Esophagus muscularis mucosa (tissue), 4 donors: ENCODE measurements at regions not wholly inside any gene's neighbourhood (a gene's known extent, or its start where the extent isn't known, plus 50 kb on each side); places are given as distances from the start of the nearest gene placed in this dataset.

ENCODE experiments used
- EP300 ChIP-seq: sonication (generic); formaldehyde crosslinking; IDR thresholded peaks from one replicate; pipeline ENCODE4 v1.6.1; 2017; ENCODE audit warnings: antibody characterized with exemption
- POLR2AphosphoS5 ChIP-seq, 2 donors: sonication (generic); formaldehyde crosslinking; IDR thresholded peaks; one replicate each; pipeline ENCODE4 v1.6.1; 2017; ENCODE audit warnings: antibody characterized with exemption in 2 of 2
- TF ChIP-seq, protein P1 (sequence below), 3 experiments: fragments of 200-600 bp in 2 of 3; fragments of 450-650 bp in 1 of 3; sonication (generic) in 2 of 3; IDR thresholded peaks; one replicate each; pipeline ENCODE4 v1.5.1; 2017 to 2019; ENCODE audit warnings: antibody characterized with exemption in 3 of 3, mild to moderate bottlenecking in 2 of 3, moderate library complexity in 1 of 3

DNA sequence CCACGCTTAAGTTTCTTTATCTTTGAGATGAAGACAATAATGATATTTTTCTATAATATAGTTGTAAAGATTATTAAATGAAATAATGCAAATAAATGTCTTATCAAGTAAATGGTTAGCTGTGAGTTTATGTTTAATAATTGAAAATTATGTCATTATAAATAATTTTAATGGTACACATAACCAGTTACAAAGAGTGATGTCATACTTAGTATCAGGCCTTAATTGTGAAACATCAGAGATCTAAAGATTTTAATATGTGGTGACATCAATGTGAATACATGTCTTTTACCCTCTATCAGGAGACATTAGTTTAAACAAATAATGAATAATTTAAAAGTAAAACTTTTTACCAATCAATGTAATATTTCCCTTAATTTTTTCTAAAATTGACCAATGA lies 63.8 kb upstream of the P2RY1 start:
- TF ChIP-seq, protein P1, sequence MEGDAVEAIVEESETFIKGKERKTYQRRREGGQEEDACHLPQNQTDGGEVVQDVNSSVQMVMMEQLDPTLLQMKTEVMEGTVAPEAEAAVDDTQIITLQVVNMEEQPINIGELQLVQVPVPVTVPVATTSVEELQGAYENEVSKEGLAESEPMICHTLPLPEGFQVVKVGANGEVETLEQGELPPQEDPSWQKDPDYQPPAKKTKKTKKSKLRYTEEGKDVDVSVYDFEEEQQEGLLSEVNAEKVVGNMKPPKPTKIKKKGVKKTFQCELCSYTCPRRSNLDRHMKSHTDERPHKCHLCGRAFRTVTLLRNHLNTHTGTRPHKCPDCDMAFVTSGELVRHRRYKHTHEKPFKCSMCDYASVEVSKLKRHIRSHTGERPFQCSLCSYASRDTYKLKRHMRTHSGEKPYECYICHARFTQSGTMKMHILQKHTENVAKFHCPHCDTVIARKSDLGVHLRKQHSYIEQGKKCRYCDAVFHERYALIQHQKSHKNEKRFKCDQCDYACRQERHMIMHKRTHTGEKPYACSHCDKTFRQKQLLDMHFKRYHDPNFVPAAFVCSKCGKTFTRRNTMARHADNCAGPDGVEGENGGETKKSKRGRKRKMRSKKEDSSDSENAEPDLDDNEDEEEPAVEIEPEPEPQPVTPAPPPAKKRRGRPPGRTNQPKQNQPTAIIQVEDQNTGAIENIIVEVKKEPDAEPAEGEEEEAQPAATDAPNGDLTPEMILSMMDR (IDR thresholded peaks at IDR 0.05), result no peak
- TF ChIP-seq POLR2AphosphoS5 (IDR thresholded peaks at IDR 0.05) (no peak), EP300 (no peak)
